ENCODE measurements at regions not wholly inside any gene's neighbourhood (a gene's known extent, or its start where the extent isn't known, plus 50 kb on each side); places are given as distances from the start of the nearest gene placed in this dataset.
"Not testable (repeated sequence)": the region's sequence is repeated elsewhere in the genome, so short reads cannot be mapped to it uniquely, and the experiment has no call there.

DNA sequence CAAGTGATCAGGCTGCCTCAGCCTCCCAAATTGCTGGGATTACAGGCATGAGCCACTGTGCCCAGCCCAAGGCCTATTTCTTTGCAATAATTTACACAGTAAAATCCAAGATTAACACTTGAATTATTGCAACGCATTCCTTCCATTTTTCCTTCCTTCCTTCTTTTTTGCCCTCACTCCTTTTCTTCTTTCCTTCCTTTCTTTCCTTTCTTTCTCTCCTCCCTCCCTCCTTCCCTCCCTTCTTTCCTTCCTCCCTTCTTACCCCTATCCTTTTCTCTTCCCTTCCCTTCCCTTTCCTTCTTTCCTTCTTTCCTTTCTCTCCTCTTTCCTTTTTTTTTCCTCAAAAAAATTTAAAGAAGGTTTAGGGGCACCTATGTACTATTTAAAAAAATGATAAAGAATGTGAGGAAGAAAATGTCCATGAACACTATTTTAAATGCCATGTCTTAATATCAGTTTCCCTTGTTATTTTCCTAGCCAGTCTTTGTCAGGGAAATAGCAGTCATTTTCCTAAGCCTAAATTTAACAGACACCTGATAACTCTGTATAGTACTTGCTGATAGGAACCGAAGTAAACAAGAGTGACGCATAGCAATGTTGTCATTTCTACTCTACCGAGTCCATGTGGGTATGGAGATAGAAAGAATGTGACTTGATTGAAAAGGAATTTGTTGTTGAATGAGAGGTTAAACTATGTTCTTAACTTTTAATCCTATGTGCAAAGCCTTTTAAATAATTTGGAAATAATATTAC lies 79.8 kb upstream of the HMCN1 start:
- TF ChIP-seq CTCF (conservative IDR thresholded peaks at IDR 0.05; ENCODE audit: low read depth, low read length), result no peak
- no peak overlapping the region for H3K4me3 ChIP-seq (ENCODE audit: low read length)
- DNase-seq (ENCODE audit: low read depth), result peak; percentile 94

DNA sequence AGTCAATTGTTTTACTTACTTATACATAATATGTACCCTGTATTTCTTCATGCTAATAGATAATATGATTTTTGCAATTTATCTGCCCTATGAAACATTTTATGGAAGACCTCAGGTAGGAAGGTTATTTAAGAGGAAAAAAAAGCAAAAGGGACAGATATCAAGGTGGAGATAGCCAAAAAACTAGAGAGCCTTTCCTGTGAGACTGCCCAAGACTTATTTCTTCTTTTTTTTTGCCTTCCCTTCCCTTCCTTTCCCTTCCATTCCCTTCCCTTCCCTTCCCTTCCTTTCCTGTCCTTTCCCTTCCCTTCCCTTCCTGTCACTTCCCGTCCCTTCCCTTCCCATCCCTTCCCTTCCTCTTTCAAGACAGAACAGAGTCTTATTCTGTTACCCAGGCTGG lies 80.6 kb upstream of the HMCN1 start:
- no peak for TF ChIP-seq CTCF (conservative IDR thresholded peaks at IDR 0.05; ENCODE audit: low read depth, low read length)
- H3K4me3 ChIP-seq (ENCODE audit: low read length), result no peak overlapping the region
- no peak for DNase-seq (ENCODE audit: low read depth)

GRCh38 chr1:185652348-185652747 lies 81.8 kb upstream of the HMCN1 start:
- no peak for DNase-seq (ENCODE audit: low read depth)

DNA sequence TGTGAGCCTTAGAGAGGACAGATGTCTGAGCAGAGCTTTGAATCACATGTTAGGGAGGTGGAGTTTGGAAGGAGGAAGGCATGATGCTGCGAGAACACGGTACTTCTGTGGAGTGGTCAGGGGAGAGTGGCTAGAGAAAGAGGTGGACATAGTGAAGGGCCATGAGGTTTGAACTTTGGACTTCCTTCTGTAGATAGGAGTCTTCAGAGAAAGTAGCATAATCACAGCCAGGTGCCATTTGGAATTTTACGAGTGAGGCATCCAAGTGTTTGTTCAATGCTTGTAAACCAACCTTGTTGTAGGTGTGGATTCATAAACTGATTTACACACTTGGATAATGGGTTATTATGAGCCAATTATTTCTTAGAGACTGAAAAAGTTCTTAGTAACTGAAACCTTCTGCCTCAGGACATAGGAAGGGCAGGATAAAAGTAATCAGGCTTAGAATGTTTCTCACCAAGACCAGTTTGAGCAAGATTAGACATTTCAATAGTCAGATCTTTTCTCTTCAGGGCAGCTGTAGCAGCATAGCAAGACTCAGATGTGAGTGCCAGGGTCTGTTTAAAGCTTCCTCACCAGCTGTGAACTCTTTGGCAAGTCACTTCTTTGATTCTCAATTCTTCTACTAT lies 83.5 kb upstream of the HMCN1 start:
- TF ChIP-seq CTCF (conservative IDR thresholded peaks at IDR 0.05; ENCODE audit: low read depth, low read length), result no peak
- no peak overlapping the region for H3K4me3 ChIP-seq (ENCODE audit: low read length)
- no peak for DNase-seq (ENCODE audit: low read depth)

More at GRCh38 chr1:185652348-185652747, 81.8 kb upstream of the HMCN1 start:
- H3K4me3 ChIP-seq (ENCODE audit: low read length), result no peak overlapping the region
- peak; percentile 24 for TF ChIP-seq CTCF (conservative IDR thresholded peaks at IDR 0.05; ENCODE audit: low read depth, low read length)

DNA sequence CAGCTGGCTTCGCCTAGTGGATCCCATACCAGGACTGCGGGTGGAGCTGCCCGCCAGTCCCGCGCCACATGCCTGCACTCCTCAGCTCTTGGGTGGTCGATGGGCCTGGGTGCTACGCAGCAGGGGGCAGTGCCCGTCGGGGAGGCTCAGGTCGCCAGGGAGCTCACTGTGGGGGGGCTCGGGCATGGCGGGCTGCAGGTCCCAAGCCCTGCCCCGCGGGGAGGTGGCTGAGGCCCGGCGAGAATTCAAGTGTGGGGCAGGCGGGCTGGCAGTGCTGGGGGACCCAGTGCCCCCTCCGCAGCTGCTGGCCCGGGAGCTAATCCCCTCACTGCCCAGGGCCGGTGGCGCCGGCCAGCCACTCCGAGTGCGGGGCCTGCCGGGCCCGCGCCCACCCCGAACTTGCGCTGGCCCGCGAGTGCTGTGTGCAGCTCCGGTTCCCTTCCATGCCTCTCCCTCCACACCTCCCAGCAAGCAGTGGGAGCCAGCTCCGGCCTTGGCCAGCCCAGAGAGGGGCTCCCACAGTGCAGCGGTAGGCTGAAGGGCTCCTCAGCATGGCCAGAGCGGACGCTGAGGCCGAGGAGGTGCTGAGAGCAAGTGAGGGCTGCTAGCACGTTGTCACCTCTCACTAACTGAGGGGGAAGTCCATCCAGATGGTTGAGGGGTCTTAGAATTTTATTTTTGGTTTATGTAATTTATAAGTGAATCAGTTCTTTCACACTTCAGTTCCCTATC lies 85.2 kb upstream of the HMCN1 start:
- DNase-seq (ENCODE audit: low read depth), result no peak
- no peak overlapping the region for H3K4me3 ChIP-seq (ENCODE audit: low read length)
- TF ChIP-seq CTCF (conservative IDR thresholded peaks at IDR 0.05; ENCODE audit: low read depth, low read length), result no peak

- H3K4me3 ChIP-seq (ENCODE audit: low read length); DNase-seq (ENCODE audit: low read depth): not testable (repeated sequence)
These were observed 86.5 kb upstream of the HMCN1 start for GRCh38 chr1:185647597-185648267.

DNA sequence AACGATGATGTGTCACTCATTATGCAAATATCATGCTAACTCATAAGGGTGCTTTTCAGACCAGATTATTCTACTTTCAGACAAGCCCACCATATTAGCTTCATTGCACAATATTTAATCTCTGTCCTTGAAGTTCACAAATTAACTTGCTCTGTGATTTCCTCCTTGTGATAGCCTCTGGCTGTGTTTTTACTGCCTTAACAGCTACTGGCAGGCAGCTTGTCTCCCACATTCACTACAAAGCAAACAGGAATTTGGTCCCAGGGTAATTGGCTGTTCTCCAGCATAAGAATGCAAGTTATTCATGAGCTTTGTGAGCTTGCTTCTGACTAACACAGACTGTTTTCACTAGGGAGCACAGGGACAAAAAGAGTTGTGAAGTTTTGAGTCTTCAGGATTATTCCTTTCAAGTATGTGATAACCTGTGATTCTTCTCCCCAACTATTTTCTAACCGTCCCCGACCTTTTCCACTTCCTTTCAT lies 87.9 kb upstream of the HMCN1 start:
- H3K4me3 ChIP-seq (ENCODE audit: low read length), result peak overlapping the region; percentile 23
- DNase-seq (ENCODE audit: low read depth), result peak; percentile 100
- no peak for TF ChIP-seq CTCF (conservative IDR thresholded peaks at IDR 0.05; ENCODE audit: low read depth, low read length)
